ENCODE measurements at regions not wholly inside any gene's neighbourhood (a gene's known extent, or its start where the extent isn't known, plus 50 kb on each side); places are given as distances from the start of the nearest gene placed in this dataset.
"Not testable (repeated sequence)": the region's sequence is repeated elsewhere in the genome, so short reads cannot be mapped to it uniquely, and the experiment has no call there.

GRCh38 chr6:169397684-169398083, 144.0 kb upstream of the THBS2 start:
- TF ChIP-seq CTCF (IDR thresholded peaks at IDR 0.05) (no peak), POLR2A (IDR thresholded peaks at IDR 0.05) (no peak), EP300 (IDR thresholded peaks at IDR 0.05) (no peak)
- intact Hi-C loops (cut with DNase I) = no loop called here
- 86 to 93% (median 92%) methylated on average over 12 of the region's 12 CpGs for WGBS, 3 donors
- Histone ChIP-seq H3K4me1 (ENCODE audit: insufficient read depth) (no peaks in the 10 kb centered on the region), H3K27me3 (no peaks in the 10 kb centered on the region), H3K4me3 (no peak overlapping the region), H3K36me3 (no peaks in the 10 kb centered on the region), H3K9me3 (no peaks in the 10 kb centered on the region), H3K27ac (no peak overlapping the region)
- DNase-seq = no peak

- DNase-seq = no peak
- Histone ChIP-seq H3K36me3 (no peaks in the 10 kb centered on the region), H3K27ac (no peak overlapping the region), H3K4me1 (ENCODE audit: insufficient read depth) (no peaks in the 10 kb centered on the region), H3K27me3 (no peaks in the 10 kb centered on the region), H3K4me3 (no peak overlapping the region), H3K9me3 (no peaks in the 10 kb centered on the region)
- TF ChIP-seq POLR2A (IDR thresholded peaks at IDR 0.05) = no peak
- TF ChIP-seq EP300 (IDR thresholded peaks at IDR 0.05) = no peak
- no peak for TF ChIP-seq CTCF (IDR thresholded peaks at IDR 0.05)
- intact Hi-C loops (cut with DNase I) = no loop called here
- WGBS, 3 donors = 94 to 95% (median 94%) methylated on average over 19 of the region's 19 CpGs
Observed at GRCh38 chr6:169396554-169397163, 143.0 kb upstream of the THBS2 start.

- H3K27ac ChIP-seq; H3K9me3 ChIP-seq; H3K36me3 ChIP-seq; H3K4me3 ChIP-seq; DNase-seq; intact Hi-C loops (cut with DNase I); H3K4me1 ChIP-seq (ENCODE audit: insufficient read depth); H3K27me3 ChIP-seq: not testable (repeated sequence)
- WGBS, 3 donors = 67 to 86% (median 85%) methylated on average over 7 of the region's 7 CpGs
Observed at GRCh38 chr6:169396009-169396539, 142.4 kb upstream of the THBS2 start.

GRCh38 chr6:169395080-169395805, 141.6 kb upstream of the THBS2 start:
- no peaks in the 10 kb centered on the region for H3K27me3 ChIP-seq
- no peaks in the 10 kb centered on the region for H3K36me3 ChIP-seq
- H3K4me1 ChIP-seq (ENCODE audit: insufficient read depth) = no peaks in the 10 kb centered on the region
- no peak overlapping the region for H3K27ac ChIP-seq
- no peak overlapping the region for H3K4me3 ChIP-seq
- TF ChIP-seq POLR2A (IDR thresholded peaks at IDR 0.05) (no peak), CTCF (IDR thresholded peaks at IDR 0.05) (no peak), EP300 (IDR thresholded peaks at IDR 0.05) (no peak)
- no peaks in the 10 kb centered on the region for H3K9me3 ChIP-seq
- WGBS, 3 donors = 81 to 92% (median 89%) methylated on average over 7 of the region's 7 CpGs
- DNase-seq = no peak
- intact Hi-C loops (cut with DNase I) = no loop called here

GRCh38 chr6:169393753-169394152, 140.1 kb upstream of the THBS2 start:
- no peak for DNase-seq
- TF ChIP-seq CTCF (IDR thresholded peaks at IDR 0.05) (no peak), EP300 (IDR thresholded peaks at IDR 0.05) (no peak), POLR2A (IDR thresholded peaks at IDR 0.05) (no peak)
- Histone ChIP-seq H3K27ac (no peak overlapping the region), H3K36me3 (no peaks in the 10 kb centered on the region), H3K27me3 (no peaks in the 10 kb centered on the region), H3K9me3 (no peaks in the 10 kb centered on the region), H3K4me1 (ENCODE audit: insufficient read depth) (peaks cover 2% of the 10 kb centered on the region), H3K4me3 (no peak overlapping the region)
- intact Hi-C loops (cut with DNase I) = no loop called here
- 90 to 98% (median 96%) methylated on average over 13 of the region's 13 CpGs for WGBS, 3 donors
